ENCODE measurements at regions not wholly inside any gene's neighbourhood (a gene's known extent, or its start where the extent isn't known, plus 50 kb on each side); places are given as distances from the start of the nearest gene placed in this dataset.

DNA sequence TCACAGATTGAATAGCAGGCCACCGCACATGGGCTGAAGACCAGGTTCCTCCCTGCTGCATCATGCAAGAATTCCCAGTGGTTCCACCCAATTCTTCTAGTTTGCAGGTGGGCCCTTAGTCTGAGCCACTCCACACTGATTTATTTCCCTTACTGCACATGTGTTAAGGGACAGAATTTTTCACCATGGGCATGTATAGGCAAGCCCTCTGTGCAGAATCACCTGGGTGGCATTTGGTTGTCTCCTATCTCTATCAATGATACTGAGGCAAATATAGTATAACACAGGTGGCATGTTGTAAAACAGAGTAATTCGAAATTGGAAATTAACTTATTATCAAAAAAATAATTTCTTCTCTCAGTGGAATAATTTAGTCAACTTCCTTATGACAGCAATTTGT, 1892.4 kb downstream of the NCAM2 start:
- Histone ChIP-seq H3K4me3 (ENCODE audit: low read depth, low read length) (no peak overlapping the region), H3K27me3 (replicated peaks) (no peaks in the 10 kb centered on the region), H3K36me3 (replicated peaks) (no peaks in the 10 kb centered on the region), H3K27ac (no peak overlapping the region)
- in situ Hi-C loops (cut with HindIII; ENCODE audit: low pct_ligation_motif_present, low sequenced_read_pairs) = no loop called here
- no peak for DNase-seq
- TF ChIP-seq, protein P1, sequence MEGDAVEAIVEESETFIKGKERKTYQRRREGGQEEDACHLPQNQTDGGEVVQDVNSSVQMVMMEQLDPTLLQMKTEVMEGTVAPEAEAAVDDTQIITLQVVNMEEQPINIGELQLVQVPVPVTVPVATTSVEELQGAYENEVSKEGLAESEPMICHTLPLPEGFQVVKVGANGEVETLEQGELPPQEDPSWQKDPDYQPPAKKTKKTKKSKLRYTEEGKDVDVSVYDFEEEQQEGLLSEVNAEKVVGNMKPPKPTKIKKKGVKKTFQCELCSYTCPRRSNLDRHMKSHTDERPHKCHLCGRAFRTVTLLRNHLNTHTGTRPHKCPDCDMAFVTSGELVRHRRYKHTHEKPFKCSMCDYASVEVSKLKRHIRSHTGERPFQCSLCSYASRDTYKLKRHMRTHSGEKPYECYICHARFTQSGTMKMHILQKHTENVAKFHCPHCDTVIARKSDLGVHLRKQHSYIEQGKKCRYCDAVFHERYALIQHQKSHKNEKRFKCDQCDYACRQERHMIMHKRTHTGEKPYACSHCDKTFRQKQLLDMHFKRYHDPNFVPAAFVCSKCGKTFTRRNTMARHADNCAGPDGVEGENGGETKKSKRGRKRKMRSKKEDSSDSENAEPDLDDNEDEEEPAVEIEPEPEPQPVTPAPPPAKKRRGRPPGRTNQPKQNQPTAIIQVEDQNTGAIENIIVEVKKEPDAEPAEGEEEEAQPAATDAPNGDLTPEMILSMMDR (IDR thresholded peaks at IDR 0.05; ENCODE audit: low read depth, low read length, missing control alignments) = no peak

DNA sequence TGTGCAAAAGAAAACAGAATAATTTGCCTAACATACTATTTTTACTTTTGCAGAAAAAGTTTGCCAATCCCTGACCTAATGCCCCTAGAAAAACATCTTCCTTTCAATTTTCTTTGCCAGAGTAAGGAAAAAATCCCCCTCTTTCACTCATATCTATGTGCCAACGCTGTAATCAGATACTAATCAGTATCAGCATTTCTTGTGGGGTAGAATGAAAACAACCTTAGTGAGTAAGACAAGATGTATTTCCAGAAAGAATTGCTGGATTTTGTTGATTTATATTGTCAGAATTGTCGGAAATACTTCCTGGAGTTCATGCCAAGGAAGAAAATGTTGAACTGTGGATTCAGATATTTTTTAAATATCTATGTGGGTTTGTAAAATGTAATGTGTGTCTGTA, 1893.8 kb downstream of the NCAM2 start:
- no peak for DNase-seq
- TF ChIP-seq, protein P1 (IDR thresholded peaks at IDR 0.05; ENCODE audit: low read depth, low read length, missing control alignments) = no peak
- in situ Hi-C loops (cut with HindIII; ENCODE audit: low pct_ligation_motif_present, low sequenced_read_pairs) = no loop called here
- no peaks in the 10 kb centered on the region for H3K27me3 ChIP-seq (replicated peaks)
- no peak overlapping the region for H3K27ac ChIP-seq
- H3K36me3 ChIP-seq (replicated peaks) = no peaks in the 10 kb centered on the region
- no peak overlapping the region for H3K4me3 ChIP-seq (ENCODE audit: low read depth, low read length)

DNA sequence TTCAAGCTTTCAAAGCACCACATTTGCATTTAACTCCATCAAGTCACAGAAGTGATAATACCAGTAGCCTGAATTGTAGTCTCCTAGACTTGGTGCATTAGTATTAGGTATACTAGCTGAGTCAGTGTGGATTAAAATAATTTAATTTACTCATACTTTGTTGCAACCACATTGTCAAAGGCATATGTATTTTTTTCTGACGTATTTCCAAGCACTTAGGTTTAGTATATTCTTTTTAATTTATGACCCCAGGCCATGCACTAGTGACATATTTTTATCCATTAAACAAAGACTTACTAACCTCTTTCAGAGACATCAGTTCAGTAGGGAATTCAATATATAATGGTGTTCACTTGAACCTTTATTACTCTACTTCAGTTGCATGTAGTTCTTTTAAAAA, 1894.5 kb downstream of the NCAM2 start:
- TF ChIP-seq, protein P1 (IDR thresholded peaks at IDR 0.05; ENCODE audit: low read depth, low read length, missing control alignments) = no peak
- in situ Hi-C loops (cut with HindIII; ENCODE audit: low pct_ligation_motif_present, low sequenced_read_pairs) = no loop called here
- no peaks in the 10 kb centered on the region for H3K27me3 ChIP-seq (replicated peaks)
- DNase-seq = no peak
- no peak overlapping the region for H3K27ac ChIP-seq
- no peak overlapping the region for H3K4me3 ChIP-seq (ENCODE audit: low read depth, low read length)
- no peaks in the 10 kb centered on the region for H3K36me3 ChIP-seq (replicated peaks)

DNA sequence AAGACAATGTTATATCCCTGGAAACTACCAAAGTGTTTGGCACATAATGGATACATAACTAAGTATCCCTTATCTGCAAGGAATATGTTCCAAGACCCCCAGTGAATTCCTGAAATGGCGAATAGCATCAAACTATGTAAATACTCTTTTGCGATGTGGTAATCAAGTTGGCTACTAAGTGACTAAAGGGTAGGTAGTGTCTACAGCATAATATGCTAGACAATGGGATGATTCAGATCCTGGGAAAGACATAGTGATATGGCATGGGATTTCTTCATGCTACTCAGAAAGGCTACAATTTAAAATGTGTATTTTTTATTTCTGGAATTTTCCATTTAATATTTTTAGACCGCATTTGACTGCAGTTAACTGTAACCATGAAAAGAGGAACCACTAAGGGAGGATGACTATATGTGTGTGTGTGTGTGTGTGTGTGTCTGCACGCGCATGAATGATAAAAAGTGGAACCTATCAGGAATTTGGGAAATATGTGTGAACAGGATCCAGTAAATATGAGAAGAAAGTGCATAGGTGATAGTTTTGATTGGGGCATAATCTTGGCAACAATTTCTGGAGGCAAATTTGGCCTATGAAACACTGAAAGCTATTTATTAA, 1899.9 kb downstream of the NCAM2 start:
- in situ Hi-C loops (cut with HindIII; ENCODE audit: low pct_ligation_motif_present, low sequenced_read_pairs) = no loop called here
- no peak for DNase-seq
- TF ChIP-seq, protein P1 (IDR thresholded peaks at IDR 0.05; ENCODE audit: low read depth, low read length, missing control alignments) = no peak
- no peak overlapping the region for H3K4me3 ChIP-seq (ENCODE audit: low read depth, low read length)
- H3K27ac ChIP-seq = no peak overlapping the region
- H3K27me3 ChIP-seq (replicated peaks) = no peaks in the 10 kb centered on the region
- no peaks in the 10 kb centered on the region for H3K36me3 ChIP-seq (replicated peaks)

DNA sequence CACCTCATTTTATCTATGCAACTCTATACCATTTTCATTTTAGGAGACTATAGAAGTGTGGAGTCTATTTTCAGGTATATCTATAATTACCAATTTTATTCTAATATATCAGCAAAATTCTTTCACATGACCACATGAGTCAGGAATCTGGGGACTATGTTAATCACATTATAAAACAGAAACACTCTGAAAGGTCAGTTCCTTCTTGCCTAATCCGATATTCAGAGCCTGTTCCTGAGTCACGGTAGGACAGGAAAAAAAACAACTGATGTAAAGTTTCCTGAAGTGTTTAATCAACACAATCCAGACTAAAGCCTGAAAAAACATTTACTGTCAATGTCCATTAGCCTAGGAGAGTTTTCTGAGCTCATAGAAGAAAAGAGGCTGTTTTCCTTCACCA, 1902.3 kb downstream of the NCAM2 start:
- no peak for DNase-seq

More for the DNA sequence above, 1902.3 kb downstream of the NCAM2 start:
- TF ChIP-seq, protein P1 (IDR thresholded peaks at IDR 0.05; ENCODE audit: low read depth, low read length, missing control alignments) = no peak
- no peaks in the 10 kb centered on the region for H3K36me3 ChIP-seq (replicated peaks)
- no peaks in the 10 kb centered on the region for H3K27me3 ChIP-seq (replicated peaks)
- no peak overlapping the region for H3K4me3 ChIP-seq (ENCODE audit: low read depth, low read length)
- in situ Hi-C loops (cut with HindIII; ENCODE audit: low pct_ligation_motif_present, low sequenced_read_pairs) = no loop called here
- H3K27ac ChIP-seq = no peak overlapping the region
